Adrenal gland (tissue), 9 donors: ENCODE measurements at regions not wholly inside any gene's neighbourhood (a gene's known extent, or its start where the extent isn't known, plus 50 kb on each side); places are given as distances from the start of the nearest gene placed in this dataset.

Source experiments
- DNase-seq, 7 donors: peaks; one replicate each; pipeline ENCODE4 v3.0.0-alpha.2; 2019 to 2020
- H3K27ac ChIP-seq, 5 donors: fragments of 200-600 bp; sonication (generic) in 4 of 5; 1 replicate in 3 of 5; 2 replicates in 2 of 5; pipeline versions ENCODE4 v1.5.1 to v1.8.0; 2016 to 2020; ENCODE audit warnings: mild to moderate bottlenecking in 1 of 5
- H3K27me3 ChIP-seq: fragments of 200-600 bp; 2 replicates; pipeline ENCODE4 v1.8.0; 2021
- H3K36me3 ChIP-seq, 2 donors: fragments of 200-600 bp; replicated peaks in 1 of 2; 1 replicate in 1 of 2; 2 replicates in 1 of 2; pipeline versions ENCODE4 v1.5.1 to v1.8.0; 2018 to 2022
- H3K4me1 ChIP-seq, 2 donors: fragments of 200-600 bp; replicated peaks in 1 of 2; 1 replicate in 1 of 2; 2 replicates in 1 of 2; pipeline versions ENCODE4 v1.5.1 to v1.8.0; 2018 to 2021
- H3K4me3 ChIP-seq, 4 donors: fragments of 200-600 bp; sonication (generic) in 3 of 4; one replicate each; pipeline ENCODE4 v1.5.1; 2016 to 2018
- H3K9me3 ChIP-seq, 3 donors: fragments of 200-600 bp; sonication (generic) in 1 of 3; replicated peaks in 1 of 3; 1 replicate in 2 of 3; 2 replicates in 1 of 3; pipeline versions ENCODE4 v1.5.1 to v1.8.0; 2016 to 2021
- POLR2A ChIP-seq, 2 donors: fragments of 450-650 bp; IDR thresholded peaks; one replicate each; pipeline ENCODE4 v1.6.1; 2017; ENCODE audit warnings: antibody characterized with exemption in 2 of 2, mild to moderate bottlenecking in 2 of 2, moderate library complexity in 1 of 2
- WGBS, 4 donors: extraction: QIAGEN DNeasy Blood & Tissue Kit in 2 of 4; methylation state at CpG; one replicate each; pipeline versions ENCODE4 v1.1.5 to v1.1.7; 2013 to 2017; 5-methylcytosine and 5-hydroxymethylcytosine counted together
- intact Hi-C, 2 donors: fragments of 100-400 bp; cut with DNase I; formaldehyde crosslinking; loops; one replicate each; pipeline versions ENCODE4 v1.14.1 to v1.15.0; 2022 to 2023
- TF ChIP-seq, protein P1 (sequence below), 6 experiments: fragments of 450-650 bp in 4 of 6; fragments of 200-600 bp in 2 of 6; sonication (generic) in 1 of 6; IDR thresholded peaks; 1 replicate in 5 of 6; 2 replicates in 1 of 6; pipeline versions ENCODE4 v1.5.1 to v1.8.0; 2016 to 2021; ENCODE audit warnings: antibody characterized with exemption in 6 of 6, mild to moderate bottlenecking in 2 of 6, moderate library complexity in 1 of 6
- donor health status: healthy with polysubstance abuse.
- donor health status: Bipolar disorder and iron deficiency.
- donor health status: DM: yes; HTN: yes; CAD: no.
- donor health status: DM: no; HTN: no; CAD: no.
- donor health status: DM: no; HTN: no; CAD: no.

DNA sequence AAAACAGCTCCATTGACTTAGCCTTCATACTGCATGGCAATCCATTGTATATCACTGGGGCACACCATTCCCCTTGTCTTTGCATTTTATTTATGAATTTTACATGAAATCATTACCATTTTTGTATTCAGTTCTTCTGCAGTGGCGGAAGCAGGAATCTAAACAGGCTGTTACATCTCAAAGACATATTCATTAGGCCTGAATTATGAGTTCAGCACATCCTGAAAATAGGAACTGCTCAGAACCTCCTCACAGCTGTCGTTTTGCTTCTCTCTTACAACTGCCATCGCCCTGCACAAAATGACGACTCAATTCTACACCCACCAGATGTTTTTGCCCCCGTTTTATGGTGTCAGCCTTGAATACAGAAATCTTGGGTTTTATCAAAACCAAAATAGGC, 474.4 kb upstream of the MAGEB18 start:
- H3K36me3 ChIP-seq, result no peaks in the 10 kb centered on the region
- no peaks in the 10 kb centered on the region for H3K9me3 ChIP-seq
- no peak overlapping the region for H3K27ac ChIP-seq
- TF ChIP-seq, protein P1, sequence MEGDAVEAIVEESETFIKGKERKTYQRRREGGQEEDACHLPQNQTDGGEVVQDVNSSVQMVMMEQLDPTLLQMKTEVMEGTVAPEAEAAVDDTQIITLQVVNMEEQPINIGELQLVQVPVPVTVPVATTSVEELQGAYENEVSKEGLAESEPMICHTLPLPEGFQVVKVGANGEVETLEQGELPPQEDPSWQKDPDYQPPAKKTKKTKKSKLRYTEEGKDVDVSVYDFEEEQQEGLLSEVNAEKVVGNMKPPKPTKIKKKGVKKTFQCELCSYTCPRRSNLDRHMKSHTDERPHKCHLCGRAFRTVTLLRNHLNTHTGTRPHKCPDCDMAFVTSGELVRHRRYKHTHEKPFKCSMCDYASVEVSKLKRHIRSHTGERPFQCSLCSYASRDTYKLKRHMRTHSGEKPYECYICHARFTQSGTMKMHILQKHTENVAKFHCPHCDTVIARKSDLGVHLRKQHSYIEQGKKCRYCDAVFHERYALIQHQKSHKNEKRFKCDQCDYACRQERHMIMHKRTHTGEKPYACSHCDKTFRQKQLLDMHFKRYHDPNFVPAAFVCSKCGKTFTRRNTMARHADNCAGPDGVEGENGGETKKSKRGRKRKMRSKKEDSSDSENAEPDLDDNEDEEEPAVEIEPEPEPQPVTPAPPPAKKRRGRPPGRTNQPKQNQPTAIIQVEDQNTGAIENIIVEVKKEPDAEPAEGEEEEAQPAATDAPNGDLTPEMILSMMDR (IDR thresholded peaks at IDR 0.05), result no peak
- TF ChIP-seq POLR2A (IDR thresholded peaks at IDR 0.05), result no peak
- 42 to 54% (median 49%) methylated on average over 5 of the region's 5 CpGs for WGBS, 4 donors
- no peaks in the 10 kb centered on the region for H3K4me1 ChIP-seq
- H3K27me3 ChIP-seq, result peaks cover 4% of the 10 kb centered on the region
- H3K4me3 ChIP-seq, result no peak overlapping the region
- intact Hi-C loops, result no loop called here
- no peak for DNase-seq

DNA sequence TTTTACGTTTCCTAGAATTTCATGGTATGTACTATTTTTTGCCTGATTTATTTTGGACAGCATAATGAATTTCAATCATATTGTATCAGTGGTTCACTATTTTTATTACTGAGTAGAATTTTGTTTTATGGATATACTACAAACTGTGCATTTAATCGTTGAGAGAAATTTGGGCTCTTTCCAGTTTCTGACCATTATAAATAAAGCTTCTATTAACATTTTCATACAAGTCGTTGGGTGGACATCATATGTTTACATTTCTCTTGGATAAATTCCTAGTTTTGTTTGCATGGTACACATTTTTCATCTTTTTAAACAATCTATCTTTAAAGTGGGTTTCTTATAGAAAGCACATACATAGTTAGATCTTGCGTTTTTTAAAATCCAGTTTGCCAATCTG, 472.7 kb upstream of the MAGEB18 start:
- H3K9me3 ChIP-seq, result no peaks in the 10 kb centered on the region
- H3K27me3 ChIP-seq, result peaks cover 4% of the 10 kb centered on the region
- TF ChIP-seq POLR2A (IDR thresholded peaks at IDR 0.05), result no peak
- TF ChIP-seq, protein P1 (IDR thresholded peaks at IDR 0.05), result no peak
- 49 to 53% (median 51%) methylated on average over 4 of the region's 4 CpGs for WGBS, 4 donors
- H3K36me3 ChIP-seq, result no peaks in the 10 kb centered on the region
- no peak for DNase-seq
- intact Hi-C loops, result no loop called here
- H3K4me3 ChIP-seq, result no peak overlapping the region
- no peak overlapping the region for H3K27ac ChIP-seq
- H3K4me1 ChIP-seq, result no peaks in the 10 kb centered on the region

DNA sequence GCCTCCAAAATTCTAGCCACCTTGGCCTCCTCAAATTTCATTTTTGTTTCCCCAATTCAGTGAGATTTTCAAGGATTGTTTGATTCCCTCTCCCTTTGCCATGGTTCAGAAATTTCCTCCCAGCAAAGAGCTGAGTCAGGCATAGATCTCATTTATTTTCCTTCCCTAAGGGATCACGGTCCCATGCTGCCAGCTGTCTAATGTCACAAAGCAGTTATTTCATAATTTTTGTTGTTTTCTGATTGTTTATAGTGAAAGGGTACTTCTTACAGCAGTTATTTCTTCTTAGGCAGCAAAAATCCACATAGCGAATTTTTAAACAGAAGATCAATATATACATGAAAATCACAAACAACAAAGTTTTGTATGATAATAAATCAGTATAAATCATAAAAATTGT, 470.5 kb upstream of the MAGEB18 start:
- H3K27me3 ChIP-seq, result no peaks in the 10 kb centered on the region
- no peaks in the 10 kb centered on the region for H3K9me3 ChIP-seq
- TF ChIP-seq, protein P1 (IDR thresholded peaks at IDR 0.05), result no peak
- no peak for TF ChIP-seq POLR2A (IDR thresholded peaks at IDR 0.05)
- H3K4me1 ChIP-seq, result no peaks in the 10 kb centered on the region
- no peak overlapping the region for H3K27ac ChIP-seq
- 46 to 59% (median 55%) methylated on average over 2 of the region's 2 CpGs for WGBS, 4 donors
- intact Hi-C loops, result no loop called here
- DNase-seq, result no peak
- no peak overlapping the region for H3K4me3 ChIP-seq
- H3K36me3 ChIP-seq, result no peaks in the 10 kb centered on the region

GRCh38 chrX:25674776-25675175, 463.4 kb upstream of the MAGEB18 start:
- DNase-seq, result no peak
- Histone ChIP-seq H3K9me3 (no peaks in the 10 kb centered on the region), H3K36me3 (no peaks in the 10 kb centered on the region), H3K27me3 (no peaks in the 10 kb centered on the region), H3K4me3 (no peak overlapping the region), H3K4me1 (no peaks in the 10 kb centered on the region), H3K27ac (no peak overlapping the region)
- intact Hi-C loops, result no loop called here
- 59 to 84% (median 70%) methylated on average over 3 of the region's 3 CpGs for WGBS, 4 donors
- TF ChIP-seq, protein P1 (IDR thresholded peaks at IDR 0.05), result no peak
- TF ChIP-seq POLR2A (IDR thresholded peaks at IDR 0.05), result no peak
